K562 (cell line): ENCODE measurements at regions not wholly inside any gene's neighbourhood (a gene's known extent, or its start where the extent isn't known, plus 50 kb on each side); places are given as distances from the start of the nearest gene placed in this dataset.
A peak's percentile ranks its signal among the peaks of the same experiment; 100 is the strongest.

Experiments used
- ATAC-seq: fragments of 200-7000 bp; cut with Tn5 transposase; 3 replicates; pipeline ENCODE4 v1.9.1; 2020; ENCODE audit warnings: moderate library complexity
- BruUV-seq: library from RNA; stranded (reverse); fragments of 400-500 nt; replicated peaks from 2 replicates; lab custom pipeline; 2021; lab: Mats Ljungman, UMichigan
- CTCF ChIA-PET: fragments of 300-600 bp; formaldehyde crosslinking; extraction: SDS; loops from one replicate; lab custom pipeline; 2021; ENCODE audit warnings: low intra/inter-chr PET ratio; lab: Yijun Ruan, JAX
- POLR2A ChIA-PET: fragments of 300-600, 350-650 bp; sonication (Branson Sonifier 250); formaldehyde crosslinking; extraction: SDS; loops from one replicate; lab custom pipeline; 2021; ENCODE audit warnings: antibody characterized with exemption, inconsistent platforms; lab: Yijun Ruan, JAX
- DNase-seq, 4 experiments: peaks; one replicate each; pipeline versions ENCODE4 v3.0.0 to v3.0.0-alpha.2; 2011 to 2018; ENCODE audit warnings: low spot score in 3 of 4, mixed read lengths in 3 of 4; ENCODE audit errors: extremely low read depth in 1 of 4
- FAIRE-seq: peaks from 2 replicates; lab custom pipeline; 2011; peaks lifted over from hg19 to GRCh38; lab: Jason Lieb, UNC
- H2AFZ ChIP-seq: 2 replicates; pipeline ENCODE4 v1.6.0; 2011; ENCODE audit warnings: low read depth, low read length, control low read depth, inconsistent platforms
- H3K27ac ChIP-seq: fragments of 200-600 bp; 3 replicates; pipeline ENCODE4 v1.8.0; 2011; ENCODE audit warnings: low read depth, mild to moderate bottlenecking, control low read depth, inconsistent platforms, low read length, moderate library complexity, mixed read lengths; ENCODE audit errors: extremely low read depth
- H3K27me3 ChIP-seq, 2 experiments: fragments of 300-600 bp in 1 of 2; 2 replicates in 1 of 2; 3 replicates in 1 of 2; pipeline versions ENCODE4 v1.6.0 to v1.8.0; 2011; ENCODE audit warnings: inconsistent platforms in 2 of 2, low read length in 2 of 2, mild to moderate bottlenecking in 1 of 2, mixed read lengths in 1 of 2, moderate library complexity in 1 of 2; ENCODE audit not compliant: control insufficient read depth in 2 of 2, insufficient read depth in 2 of 2
- H3K36me3 ChIP-seq: fragments of 300-600 bp; 3 replicates; pipeline ENCODE4 v1.8.0; 2011; ENCODE audit warnings: mild to moderate bottlenecking, low read length, inconsistent platforms; ENCODE audit not compliant: control insufficient read depth, insufficient read depth
- H3K4me1 ChIP-seq, 2 experiments: fragments of 200-600 bp in 1 of 2; replicated peaks in 1 of 2; 2 replicates in 1 of 2; 3 replicates in 1 of 2; pipeline versions ENCODE4 v1.5.1 to v1.8.0; 2011; ENCODE audit warnings: inconsistent platforms in 2 of 2, low read length in 2 of 2, mild to moderate bottlenecking in 1 of 2, mixed read lengths in 1 of 2, moderate library complexity in 1 of 2; ENCODE audit not compliant: control insufficient read depth in 2 of 2, insufficient read depth in 2 of 2
- H3K4me2 ChIP-seq: 2 replicates; pipeline ENCODE4 v1.6.1; 2011; ENCODE audit warnings: low read length, control low read depth, inconsistent platforms, mixed read lengths; ENCODE audit not compliant: insufficient read depth
- H3K4me3 ChIP-seq: fragments of 200-600 bp; sonication (generic), shearing (Covaris generic); 2 replicates; pipeline ENCODE4 v1.5.1; 2016; ENCODE audit warnings: control low read depth, inconsistent platforms
- H3K79me2 ChIP-seq: fragments of 200-600 bp; 3 replicates; pipeline ENCODE4 v1.8.0; 2011; ENCODE audit warnings: low read length, inconsistent platforms; ENCODE audit not compliant: control insufficient read depth, insufficient read depth
- H3K9ac ChIP-seq, 2 experiments: 2 replicates each; pipeline versions ENCODE4 v1.6.0 to v1.6.1; 2011; ENCODE audit warnings: low read depth in 2 of 2, low read length in 2 of 2, control low read depth in 1 of 2, inconsistent platforms in 1 of 2, mild to moderate bottlenecking in 1 of 2, mixed read lengths in 1 of 2; ENCODE audit not compliant: insufficient read depth in 1 of 2
- H3K9me1 ChIP-seq: one replicate; pipeline ENCODE4 v1.6.0; 2011; ENCODE audit warnings: inconsistent platforms, mild to moderate bottlenecking, low read length, moderate library complexity; ENCODE audit not compliant: control insufficient read depth, insufficient read depth
- H3K9me3 ChIP-seq: replicated peaks from 2 replicates; pipeline ENCODE4 v1.5.1; 2011; ENCODE audit warnings: low read depth, low read length, inconsistent platforms; ENCODE audit not compliant: control insufficient read depth, insufficient read depth
- H4K20me1 ChIP-seq: replicated peaks from 2 replicates; pipeline ENCODE4 v1.6.1; 2011; ENCODE audit warnings: low read length, inconsistent platforms, mixed read lengths; ENCODE audit not compliant: control insufficient read depth, insufficient read depth
- ATF1 ChIP-seq, 2 experiments: fragments of 450-650 bp in 1 of 2; IDR thresholded peaks; 2 replicates each; pipeline ENCODE4 v1.6.1; 2016; ENCODE audit warnings: missing compliant biosample characterization in 1 of 2, missing genetic modification characterization in 1 of 2
- CEBPB ChIP-seq: fragments of 450-650 bp; IDR thresholded peaks from 2 replicates; pipeline ENCODE4 v1.6.1; 2016; ENCODE audit warnings: missing genetic modification characterization, missing compliant biosample characterization
- CEBPG ChIP-seq, 3 experiments: fragments of 200-800 bp in 1 of 3; sonication (Bioruptor generic) in 1 of 3; sonication (generic) in 1 of 3; formaldehyde crosslinking in 1 of 3; IDR thresholded peaks in 2 of 3; conservative IDR thresholded peaks in 1 of 3; 2 replicates each; pipeline versions ENCODE4 v1.6.1 to v1.8.0; 2016 to 2022; ENCODE audit warnings: missing compliant biosample characterization in 2 of 3, missing genetic modification characterization in 2 of 3, mild to moderate bottlenecking in 1 of 3, missing genetic modification reagents in 1 of 3
- CREB1 ChIP-seq, 2 experiments: sonication (generic) in 1 of 2; formaldehyde crosslinking in 1 of 2; IDR thresholded peaks; 2 replicates each; pipeline versions ENCODE4 v1.6.1 to v1.8.0; 2012 to 2022; ENCODE audit warnings: inconsistent platforms in 1 of 2, mild to moderate bottlenecking in 1 of 2, missing genetic modification reagents in 1 of 2, moderate library complexity in 1 of 2
- CREM ChIP-seq: IDR thresholded peaks from 2 replicates; pipeline ENCODE4 v1.6.1; 2014; ENCODE audit warnings: antibody characterized with exemption, low read depth
- RFX7 ChIP-seq: fragments of 250-450 bp; sonication (Bioruptor Pico); IDR thresholded peaks from 2 replicates; pipeline ENCODE4 v1.5.1; 2021; ENCODE audit warnings: mild to moderate bottlenecking
- ZEB2 ChIP-seq: fragments of 450-650 bp; IDR thresholded peaks from 2 replicates; pipeline ENCODE4 v1.6.1; 2016
- ZNF707 ChIP-seq: fragments of 250-450 bp; sonication (Bioruptor Pico); conservative IDR thresholded peaks from 2 replicates; pipeline ENCODE4 v1.8.0; 2022; ENCODE audit warnings: inconsistent platforms, mild to moderate bottlenecking, moderate library complexity
- WGBS: fragments of 100-300 bp; shearing (Covaris generic); methylation state at CpG from one replicate; pipeline ENCODE4 v1.1.6; 2016; ENCODE audit warnings: low coverage, mixed read lengths; ENCODE audit not compliant: insufficient coverage; ENCODE audit errors: missing lambda C conversion rate; 5-methylcytosine and 5-hydroxymethylcytosine counted together
- in situ Hi-C: fragments of 300-500 bp; cut with MboI; formaldehyde crosslinking; loops from 4 replicates; pipeline ENCODE4 v1.15.0; 2018; ENCODE audit warnings: inconsistent platforms, mixed read lengths
- intact Hi-C: fragments of 100-400 bp; cut with micrococcal nuclease; formaldehyde crosslinking; loops from 2 replicates; pipeline ENCODE4 v1.14.2; 2022
- TF ChIP-seq, protein P1 (sequence below), 2 experiments: fragments of 450-650 bp in 1 of 2; sonication (generic) in 1 of 2; formaldehyde crosslinking in 1 of 2; IDR thresholded peaks in 1 of 2; conservative IDR thresholded peaks in 1 of 2; 2 replicates each; pipeline versions ENCODE4 v1.6.1 to v1.8.1; 2016 to 2023; ENCODE audit warnings: mild to moderate bottlenecking in 2 of 2, moderate library complexity in 2 of 2, inconsistent platforms in 1 of 2, missing genetic modification reagents in 1 of 2

DNA sequence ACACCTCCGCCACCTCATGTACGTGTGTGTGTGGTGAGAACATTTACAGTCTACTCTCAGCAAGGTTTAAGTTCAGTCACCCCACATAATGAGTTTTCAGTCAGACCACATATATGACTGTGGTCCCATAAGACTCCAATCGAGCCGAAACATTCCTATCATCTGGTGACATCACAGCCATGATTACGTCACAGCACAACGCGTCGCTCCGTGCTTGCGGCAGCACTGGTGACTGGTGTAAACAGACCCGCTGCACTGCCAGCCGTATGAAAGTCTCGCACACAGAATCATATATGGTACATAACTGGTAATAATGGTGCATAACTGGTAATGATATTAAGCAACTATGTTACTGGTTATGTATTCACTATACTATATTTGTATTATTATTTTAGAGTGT lies 150.7 kb downstream of the DLL1 start:
- Histone ChIP-seq H3K9ac (no peak overlapping the region), H3K27ac (no peak overlapping the region), H3K79me2 (no peaks in the 10 kb centered on the region), H3K9me1 (no peaks in the 10 kb centered on the region), H3K27me3 (peaks cover 13 to 64% of the 10 kb centered on the region in 2 experiments; a peak in 4 of 5 replicates), H3K4me2 (peak overlapping the region; percentile 28; the same call in 1 of the 2 replicates), H2AFZ (no peak overlapping the region), H3K4me3 (no peak overlapping the region), H3K9me3 (0 out of 2 replicates have a peak, but pooled peaks cover 3% of the 10 kb centered on the region), H4K20me1 (no peaks in the 10 kb centered on the region), H3K4me1 (peaks cover 0 to 9% of the 10 kb centered on the region in 2 experiments; a peak in 2 of 5 replicates), H3K36me3 (no peaks in the 10 kb centered on the region)
- DNase-seq (peak in 1 of 4 experiments; percentile 13), ATAC-seq (peak; percentile 40; the same call in 1 of the 3 replicates), FAIRE-seq (peak; percentile 6)
- intact Hi-C loops, result no loop called here
- ChIA-PET POLR2A (interaction anchor here (1.4 kb wide), 1 partner anchor 13 kb away, joined by 4 read pairs; no protein-coding TSS in a partner anchor), CTCF (no interaction called here)
- TF ChIP-seq CEBPG (CRISPR knock-in tag; IDR thresholded peaks at IDR 0.05) (no peak), CEBPG (tag; conservative IDR thresholded peaks at IDR 0.05 in 1 of 2, IDR thresholded peaks at IDR 0.05 in 1 of 2) (0 out of 4 replicates have a peak, but pooled peaks of 1 of the 2 experiments have one; percentile 17), ZEB2 (no peak), CREB1 (IDR thresholded peaks at IDR 0.05) (peak; percentile 75), CREB1 (CRISPR knock-in tag; IDR thresholded peaks at IDR 0.05) (peak; percentile 44; the same call in 1 of the 2 replicates), ZNF707 (CRISPR knock-in tag) (no peak), CREM (peak; percentile 85), CEBPB (tag) (0 out of 2 replicates have a peak, but pooled peaks have one; percentile 15), ATF1 (CRISPR knock-in tag; IDR thresholded peaks at IDR 0.05) (no peak), ATF1 (tag; IDR thresholded peaks at IDR 0.05) (peak; percentile 87), RFX7 (CRISPR knock-in tag) (no peak)
- TF ChIP-seq, protein P1, sequence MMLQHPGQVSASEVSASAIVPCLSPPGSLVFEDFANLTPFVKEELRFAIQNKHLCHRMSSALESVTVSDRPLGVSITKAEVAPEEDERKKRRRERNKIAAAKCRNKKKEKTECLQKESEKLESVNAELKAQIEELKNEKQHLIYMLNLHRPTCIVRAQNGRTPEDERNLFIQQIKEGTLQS (IDR thresholded peaks at IDR 0.05), result peak; percentile 44; the same call in 1 of the 2 replicates
- TF ChIP-seq, protein P1 (CRISPR knock-in tag; conservative IDR thresholded peaks at IDR 0.05), result no peak
- in situ Hi-C loops, result no loop called here
- WGBS, result 4% methylated on average over 13 of the region's 13 CpGs
- no TSS peak for BruUV-seq
